HEK293T (cell line): ENCODE measurements at regions not wholly inside any gene's neighbourhood (a gene's known extent, or its start where the extent isn't known, plus 50 kb on each side); places are given as distances from the start of the nearest gene placed in this dataset.

Source experiments
- CTCF ChIA-PET: fragments of 350-600 bp; formaldehyde crosslinking; extraction: SDS; loops from one replicate; lab custom pipeline; 2021; ENCODE audit warnings: antibody characterized with exemption, inconsistent platforms; lab: Yijun Ruan, JAX
- POLR2A ChIA-PET: fragments of 350-600 bp; formaldehyde crosslinking; extraction: SDS; loops from one replicate; lab custom pipeline; 2020; ENCODE audit warnings: antibody characterized with exemption, inconsistent platforms; lab: Yijun Ruan, JAX
- DNase-seq: peaks from one replicate; pipeline ENCODE4 v3.0.0; 2012; ENCODE audit warnings: mixed read lengths; ENCODE audit errors: extremely low spot score
- ARNT ChIP-seq: fragments of 450-650 bp; IDR thresholded peaks from 2 replicates; pipeline ENCODE4 v1.6.1; 2017; ENCODE audit warnings: mild to moderate bottlenecking
- BHLHE40 ChIP-seq: fragments of 450-650 bp; IDR thresholded peaks from 2 replicates; pipeline ENCODE4 v1.6.1; 2016; ENCODE audit warnings: mild to moderate bottlenecking, moderate library complexity, borderline replicate concordance
- CTBP1 ChIP-seq: fragments of 450-650 bp; IDR thresholded peaks from 2 replicates; pipeline ENCODE4 v1.6.1; 2016; ENCODE audit warnings: borderline replicate concordance
- ELF4 ChIP-seq: fragments of 450-650 bp; IDR thresholded peaks from 2 replicates; pipeline ENCODE4 v1.6.1; 2017; ENCODE audit warnings: antibody characterized with exemption
- FOXA1 ChIP-seq: fragments of 450-650 bp; IDR thresholded peaks from 2 replicates; pipeline ENCODE4 v1.6.1; 2016; ENCODE audit warnings: mild to moderate bottlenecking
- FOXK2 ChIP-seq: fragments of 450-650 bp; IDR thresholded peaks from 2 replicates; pipeline ENCODE4 v1.6.1; 2016; ENCODE audit warnings: mild to moderate bottlenecking
- FOXM1 ChIP-seq: fragments of 450-650 bp; IDR thresholded peaks from 2 replicates; pipeline ENCODE4 v1.6.1; 2017; ENCODE audit warnings: mild to moderate bottlenecking, borderline replicate concordance
- HDGF ChIP-seq: fragments of 450-650 bp; IDR thresholded peaks from 2 replicates; pipeline ENCODE4 v1.6.1; 2017; ENCODE audit warnings: antibody characterized with exemption, borderline replicate concordance
- L3MBTL2 ChIP-seq: fragments of 450-650 bp; conservative IDR thresholded peaks from 2 replicates; pipeline ENCODE4 v1.6.1; 2016; ENCODE audit warnings: mild to moderate bottlenecking
- LEF1 ChIP-seq: fragments of 450-650 bp; IDR thresholded peaks from 2 replicates; pipeline ENCODE4 v1.6.1; 2017; ENCODE audit warnings: mild to moderate bottlenecking, borderline replicate concordance
- NFRKB ChIP-seq: fragments of 450-650 bp; IDR thresholded peaks from 2 replicates; pipeline ENCODE4 v1.6.1; 2016; ENCODE audit warnings: mild to moderate bottlenecking, moderate library complexity
- SP1 ChIP-seq: fragments of 450-650 bp; IDR thresholded peaks from 2 replicates; pipeline ENCODE4 v1.6.1; 2017
- SUZ12 ChIP-seq: fragments of 450-650 bp; IDR thresholded peaks from 2 replicates; pipeline ENCODE4 v1.6.1; 2016; ENCODE audit warnings: mild to moderate bottlenecking
- TARDBP ChIP-seq: fragments of 450-650 bp; IDR thresholded peaks from 2 replicates; pipeline ENCODE4 v1.6.1; 2016
- ZNF384 ChIP-seq: fragments of 450-650 bp; IDR thresholded peaks from 2 replicates; pipeline ENCODE4 v1.6.1; 2016
- TF ChIP-seq, protein P1 (sequence below): fragments of 450-650 bp; IDR thresholded peaks from 2 replicates; pipeline ENCODE4 v1.6.1; 2016

DNA sequence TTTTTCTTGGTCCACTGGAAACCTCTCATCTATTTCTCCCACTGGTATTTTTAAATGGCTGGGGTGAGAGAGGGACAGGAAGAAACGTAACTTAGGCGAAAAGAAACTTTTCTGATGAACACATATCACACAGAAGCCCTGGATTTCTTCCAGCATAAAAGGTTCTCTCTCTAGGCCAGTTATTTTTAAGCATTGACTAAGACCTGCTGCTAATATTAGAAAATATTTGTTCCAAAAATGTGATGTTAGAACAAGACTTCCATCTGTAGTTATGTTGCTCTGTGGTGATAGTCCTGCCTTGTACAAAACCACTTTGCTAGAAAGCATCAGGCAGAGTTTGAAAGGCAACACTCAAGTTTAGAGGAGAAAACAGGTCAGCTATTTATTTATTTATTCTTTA, 537.7 kb downstream of the MCTP2 start:
- DNase-seq = no peak
- ChIA-PET CTCF (no interaction called here), POLR2A (no interaction called here)
- no peak for TF ChIP-seq FOXK2
- TF ChIP-seq L3MBTL2 = no peak
- TF ChIP-seq ELF4 = no peak
- no peak for TF ChIP-seq SUZ12
- TF ChIP-seq, protein P1, sequence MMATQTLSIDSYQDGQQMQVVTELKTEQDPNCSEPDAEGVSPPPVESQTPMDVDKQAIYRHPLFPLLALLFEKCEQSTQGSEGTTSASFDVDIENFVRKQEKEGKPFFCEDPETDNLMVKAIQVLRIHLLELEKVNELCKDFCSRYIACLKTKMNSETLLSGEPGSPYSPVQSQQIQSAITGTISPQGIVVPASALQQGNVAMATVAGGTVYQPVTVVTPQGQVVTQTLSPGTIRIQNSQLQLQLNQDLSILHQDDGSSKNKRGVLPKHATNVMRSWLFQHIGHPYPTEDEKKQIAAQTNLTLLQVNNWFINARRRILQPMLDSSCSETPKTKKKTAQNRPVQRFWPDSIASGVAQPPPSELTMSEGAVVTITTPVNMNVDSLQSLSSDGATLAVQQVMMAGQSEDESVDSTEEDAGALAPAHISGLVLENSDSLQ = no peak
- TF ChIP-seq FOXA1 = no peak
- no peak for TF ChIP-seq CTBP1
- no peak for TF ChIP-seq ARNT
- TF ChIP-seq NFRKB = no peak
- no peak for TF ChIP-seq TARDBP
- TF ChIP-seq ZNF384 = no peak
- no peak for TF ChIP-seq LEF1
- no peak for TF ChIP-seq HDGF
- TF ChIP-seq SP1 = no peak
- no peak for TF ChIP-seq BHLHE40
- TF ChIP-seq FOXM1 = no peak

DNA sequence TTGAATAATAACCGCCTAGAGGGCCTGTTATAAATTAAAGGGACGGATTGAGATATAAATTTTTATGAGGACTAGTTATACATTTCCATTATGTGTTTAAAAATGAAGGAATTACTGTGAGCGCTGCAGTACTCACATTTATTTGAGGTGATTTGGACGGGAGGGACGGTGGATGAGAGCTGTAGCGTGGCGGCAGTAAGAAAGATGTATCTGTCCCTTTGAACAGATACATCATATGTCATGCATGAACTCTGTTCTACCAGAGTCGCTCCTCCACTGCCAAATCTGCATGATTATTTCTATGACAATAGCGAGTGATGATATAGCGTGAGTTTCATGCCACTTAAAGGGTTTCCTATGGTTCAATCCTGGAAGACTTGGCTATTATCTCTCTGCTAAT, 538.8 kb downstream of the MCTP2 start:
- DNase-seq = no peak
- POLR2A ChIA-PET = no interaction called here
- TF ChIP-seq FOXK2 = no peak
- TF ChIP-seq, protein P1 = no peak
- TF ChIP-seq FOXA1 = no peak
- TF ChIP-seq L3MBTL2 = no peak
- no peak for TF ChIP-seq LEF1
- TF ChIP-seq ZNF384 = no peak
- no peak for TF ChIP-seq SUZ12
- no peak for TF ChIP-seq SP1
- TF ChIP-seq BHLHE40 = no peak
- TF ChIP-seq HDGF = no peak
- TF ChIP-seq CTBP1 = no peak
- TF ChIP-seq NFRKB = no peak
- TF ChIP-seq ELF4 = no peak
- no peak for TF ChIP-seq FOXM1
- no peak for TF ChIP-seq ARNT
- no peak for TF ChIP-seq TARDBP
- CTCF ChIA-PET = no interaction called here

DNA sequence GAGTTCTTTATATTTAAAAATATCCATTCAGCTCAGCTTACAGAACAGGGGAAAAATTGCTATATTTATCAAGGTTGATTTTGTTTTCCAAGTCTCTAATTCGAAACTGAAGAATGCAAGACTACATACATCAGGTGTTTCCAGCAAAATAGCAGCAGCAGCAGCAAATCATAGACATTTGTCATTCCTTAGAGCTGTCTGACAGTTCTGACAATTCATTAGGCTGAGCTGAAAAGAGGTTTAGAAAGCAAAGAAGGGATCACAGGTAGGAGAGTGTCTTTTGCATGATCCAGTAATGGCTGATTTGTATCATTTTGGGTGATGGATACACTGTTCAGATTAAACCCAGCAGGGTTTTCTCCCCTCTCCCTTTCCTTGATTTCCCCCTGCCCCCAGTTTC, 545.7 kb downstream of the MCTP2 start:
- ChIA-PET POLR2A (no interaction called here), CTCF (no interaction called here)
- TF ChIP-seq, protein P1 = no peak
- TF ChIP-seq ZNF384 (no peak), FOXM1 (no peak), LEF1 (no peak), HDGF (no peak), ELF4 (no peak), FOXA1 (no peak), NFRKB (no peak), BHLHE40 (no peak), SP1 (no peak), L3MBTL2 (no peak), FOXK2 (no peak), CTBP1 (no peak), ARNT (no peak)
- no peak for DNase-seq

DNA sequence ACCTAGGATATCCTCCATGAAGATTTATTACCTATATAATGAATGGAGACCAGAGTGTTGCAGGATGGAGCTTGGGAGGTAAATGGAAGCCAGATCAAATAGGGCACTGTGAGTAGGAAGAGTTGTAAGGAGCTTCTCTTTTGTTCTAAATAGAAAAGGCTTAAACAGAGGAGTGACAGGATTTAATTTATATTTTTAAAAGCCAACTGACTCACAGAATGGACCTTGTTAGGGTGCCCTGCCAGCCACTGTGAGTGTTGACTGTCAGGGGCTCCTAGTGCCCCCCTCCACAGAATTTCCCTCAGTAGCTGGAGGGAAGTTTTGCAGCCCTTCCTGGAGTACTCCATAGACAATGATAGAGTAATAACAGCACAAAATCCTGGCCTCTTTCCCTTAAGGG, 547.5 kb downstream of the MCTP2 start:
- TF ChIP-seq, protein P1 = no peak
- TF ChIP-seq TARDBP (no peak), LEF1 (no peak), HDGF (no peak), FOXK2 (no peak), NFRKB (no peak)
- DNase-seq = no peak
- CTCF ChIA-PET = no interaction called here
- POLR2A ChIA-PET = no interaction called here

DNA sequence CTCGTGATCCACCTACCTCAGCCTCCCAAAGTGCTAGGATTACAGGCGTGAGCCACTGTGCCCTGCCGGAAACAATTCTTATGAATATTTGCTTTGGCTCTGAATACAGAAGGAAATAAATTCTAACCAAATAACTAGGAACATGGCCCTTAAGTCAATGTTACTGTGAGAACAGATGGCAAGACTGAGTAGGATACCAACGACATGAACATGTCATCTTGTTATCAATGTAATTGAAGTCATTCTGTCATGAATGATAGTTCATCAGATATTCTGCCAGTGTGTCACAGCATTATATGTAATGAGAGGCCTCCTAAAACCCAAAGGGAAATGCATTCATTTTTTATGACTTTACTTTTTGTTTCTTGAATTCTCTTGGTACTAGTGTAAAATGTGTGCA, 548.8 kb downstream of the MCTP2 start:
- TF ChIP-seq FOXK2 (no peak), LEF1 (no peak), ARNT (no peak), L3MBTL2 (no peak), TARDBP (no peak), FOXA1 (no peak), NFRKB (no peak), BHLHE40 (no peak), SP1 (no peak), HDGF (no peak)
- DNase-seq = no peak
- ChIA-PET CTCF (no interaction called here), POLR2A (no interaction called here)

DNA sequence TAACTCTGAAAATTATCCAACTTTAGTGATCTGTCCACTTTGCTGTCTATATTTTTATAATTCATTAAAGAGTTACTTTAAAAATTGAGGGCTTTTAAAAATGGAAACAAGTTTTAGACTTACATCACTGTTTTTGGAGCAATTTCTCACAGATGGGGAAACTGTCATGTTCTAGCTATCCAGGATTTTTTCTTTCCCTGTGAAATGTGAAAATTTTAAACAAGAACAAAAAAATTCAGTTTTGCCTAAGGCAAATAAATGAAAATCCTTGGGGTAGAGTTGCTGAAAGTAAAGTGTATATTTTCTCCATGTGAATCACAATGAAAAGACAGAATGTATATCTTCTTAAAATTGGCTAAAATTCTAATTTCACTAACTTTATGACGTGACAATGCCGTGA, 553.7 kb downstream of the MCTP2 start:
- TF ChIP-seq BHLHE40 (no peak), FOXA1 (no peak), ARNT (no peak), L3MBTL2 (no peak), ZNF384 (no peak), SP1 (no peak), HDGF (no peak), TARDBP (no peak), FOXK2 (no peak), LEF1 (no peak)
- no peak for DNase-seq
- POLR2A ChIA-PET = no interaction called here
- CTCF ChIA-PET = no interaction called here
